ENCODE measurements at regions not wholly inside any gene's neighbourhood (a gene's known extent, or its start where the extent isn't known, plus 50 kb on each side); places are given as distances from the start of the nearest gene placed in this dataset.

DNA sequence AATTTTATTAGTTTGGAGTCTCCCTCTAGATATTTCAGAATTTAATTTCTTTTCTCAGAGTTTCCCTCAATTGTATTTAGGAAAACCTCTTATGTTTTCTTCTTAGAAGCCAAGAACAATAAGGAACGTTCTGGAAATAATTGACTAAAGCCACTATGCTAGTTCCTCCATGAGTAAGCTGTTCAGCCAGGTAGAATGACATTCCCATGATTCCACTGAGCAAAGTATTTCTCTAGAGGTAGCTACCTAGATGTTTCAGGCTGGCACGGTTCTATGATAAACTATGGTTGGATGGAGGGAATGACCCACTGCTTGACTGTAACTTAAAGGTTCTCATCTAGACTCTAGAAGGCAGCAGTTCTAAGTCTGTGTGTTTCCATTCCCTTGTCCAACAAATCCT, 62.4 kb downstream of the CLDN17 start:
- H3K27ac ChIP-seq: no peak overlapping the region
- intact Hi-C loops (cut with DNase I): loop anchor here (10.0 kb wide), 1 partner anchor 879 kb away; no protein-coding TSS in a partner anchor

GRCh38 chr21:30102871-30103270, 63.7 kb downstream of the CLDN17 start:
- no peak for DNase-seq (ENCODE audit: extremely low spot score in 2 of 2)
- Histone ChIP-seq H3K4me1 (no peaks in the 10 kb centered on the region), H3K27ac (no peak overlapping the region), H3K27me3 (no peaks in the 10 kb centered on the region), H3K36me3 (no peaks in the 10 kb centered on the region), H3K9me3 (no peaks in the 10 kb centered on the region), H3K4me3 (no peak overlapping the region)
- TF ChIP-seq POLR2A (IDR thresholded peaks at IDR 0.05) (no peak), CTCF (IDR thresholded peaks at IDR 0.05) (no peak), POLR2AphosphoS5 (IDR thresholded peaks at IDR 0.05; ENCODE audit: insufficient read depth in 1 of 2, low read depth in 1 of 2) (no peak)
- intact Hi-C loops (cut with DNase I): loop anchor here (10.0 kb wide), 1 partner anchor 878 kb away; no protein-coding TSS in a partner anchor

More for the DNA sequence above, 62.4 kb downstream of the CLDN17 start:
- TF ChIP-seq POLR2AphosphoS5 (IDR thresholded peaks at IDR 0.05; ENCODE audit: insufficient read depth in 1 of 2, low read depth in 1 of 2): no peak
- no peak for TF ChIP-seq POLR2A (IDR thresholded peaks at IDR 0.05)
- no peak for TF ChIP-seq CTCF (IDR thresholded peaks at IDR 0.05)
- Histone ChIP-seq H3K9me3 (no peaks in the 10 kb centered on the region), H3K4me1 (no peaks in the 10 kb centered on the region), H3K36me3 (no peaks in the 10 kb centered on the region), H3K4me3 (no peak overlapping the region), H3K27me3 (no peaks in the 10 kb centered on the region)
- no peak for DNase-seq (ENCODE audit: extremely low spot score in 2 of 2)

DNA sequence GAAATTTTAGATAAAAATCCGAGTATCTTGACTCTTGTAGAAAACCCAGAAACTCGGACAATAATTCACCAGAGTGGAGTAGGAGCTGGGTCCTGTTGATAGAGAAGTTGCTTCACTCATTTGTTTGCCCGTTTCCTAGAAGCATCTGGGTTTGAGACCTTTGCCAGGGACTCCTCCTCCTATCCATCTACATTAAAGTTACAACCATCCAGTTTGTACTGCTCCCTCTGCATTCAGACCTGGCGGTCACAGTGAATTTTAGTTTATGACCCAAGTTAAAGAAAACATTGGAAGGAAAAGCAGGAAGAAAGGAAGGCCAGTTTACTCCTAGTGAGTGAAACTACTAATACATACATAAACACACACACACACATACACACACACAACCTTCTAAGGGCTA, 64.6 kb downstream of the CLDN17 start:
- intact Hi-C loops (cut with DNase I): loop anchor here (10.0 kb wide), 1 partner anchor 877 kb away; no protein-coding TSS in a partner anchor
- Histone ChIP-seq H3K27me3 (no peaks in the 10 kb centered on the region), H3K9me3 (no peaks in the 10 kb centered on the region), H3K4me1 (no peaks in the 10 kb centered on the region), H3K27ac (no peak overlapping the region), H3K4me3 (no peak overlapping the region), H3K36me3 (no peaks in the 10 kb centered on the region)
- DNase-seq (ENCODE audit: extremely low spot score in 2 of 2): no peak
- TF ChIP-seq POLR2AphosphoS5 (IDR thresholded peaks at IDR 0.05; ENCODE audit: insufficient read depth in 1 of 2, low read depth in 1 of 2) (no peak), POLR2A (IDR thresholded peaks at IDR 0.05) (no peak), CTCF (IDR thresholded peaks at IDR 0.05) (no peak)

DNA sequence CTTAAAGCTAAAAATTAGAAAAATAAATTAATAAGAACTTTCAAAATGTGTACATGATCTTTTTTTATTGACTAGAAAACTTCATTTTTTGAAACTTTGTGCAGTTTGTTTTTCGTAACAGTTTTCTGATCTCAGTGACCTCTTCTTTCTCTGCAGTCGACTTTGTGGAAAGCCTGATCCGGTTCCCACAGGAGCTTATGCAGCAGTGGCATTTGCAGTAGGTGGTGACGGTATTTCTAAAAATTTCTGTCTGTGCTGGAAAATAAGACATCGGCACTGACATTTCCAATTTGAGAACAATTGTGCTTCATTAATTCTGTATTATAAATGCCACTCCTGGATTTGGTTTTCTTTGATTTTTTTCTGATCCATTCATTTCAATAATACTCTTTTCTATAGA, 68.8 kb downstream of the CLDN17 start:
- Histone ChIP-seq H3K27ac (no peak overlapping the region), H3K9me3 (no peaks in the 10 kb centered on the region), H3K27me3 (no peaks in the 10 kb centered on the region), H3K36me3 (no peaks in the 10 kb centered on the region), H3K4me1 (no peaks in the 10 kb centered on the region), H3K4me3 (no peak overlapping the region)
- no peak for DNase-seq (ENCODE audit: extremely low spot score in 2 of 2)
- intact Hi-C loops (cut with DNase I): no loop called here
- TF ChIP-seq POLR2A (IDR thresholded peaks at IDR 0.05): no peak
- TF ChIP-seq CTCF (IDR thresholded peaks at IDR 0.05): no peak
- TF ChIP-seq POLR2AphosphoS5 (IDR thresholded peaks at IDR 0.05; ENCODE audit: insufficient read depth in 1 of 2, low read depth in 1 of 2): no peak

DNA sequence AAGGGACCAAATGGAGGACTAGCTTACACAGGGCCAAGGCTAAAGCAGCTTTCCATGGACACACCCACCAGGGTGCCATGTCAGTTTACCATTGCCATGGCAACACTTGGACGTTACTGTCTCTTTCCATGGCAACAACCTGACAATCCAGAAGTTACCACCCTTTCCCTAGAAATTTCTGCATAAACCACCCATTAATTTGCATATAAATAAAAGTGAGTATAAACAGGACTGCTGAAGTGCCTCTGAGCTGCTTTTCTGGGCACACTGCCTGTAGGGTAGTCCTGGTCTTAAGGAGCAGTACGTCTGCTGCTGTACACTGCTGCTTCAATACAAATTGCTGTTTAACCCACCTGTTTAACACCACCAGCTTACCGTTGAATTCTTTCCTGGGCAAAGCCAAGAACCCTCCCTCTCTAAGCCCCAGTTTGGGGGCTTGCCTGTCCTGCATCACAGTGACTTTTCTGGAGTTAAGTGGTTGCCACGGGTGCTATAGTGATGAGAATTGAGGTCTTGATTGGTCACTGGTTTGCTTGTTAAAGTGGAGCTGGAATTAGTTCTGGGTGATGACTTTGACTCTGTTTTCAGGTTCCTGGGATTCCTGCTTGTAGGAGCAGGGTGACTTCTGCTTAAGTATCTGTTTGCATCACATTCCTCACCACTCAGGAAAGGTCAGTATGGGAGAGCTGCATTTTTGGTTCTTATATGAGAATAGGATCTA, 83.2 kb downstream of the CLDN17 start:
- no peak for DNase-seq (ENCODE audit: extremely low spot score in 2 of 2)
- no peaks in the 10 kb centered on the region for H3K27me3 ChIP-seq
- no peaks in the 10 kb centered on the region for H3K9me3 ChIP-seq
- TF ChIP-seq POLR2A (IDR thresholded peaks at IDR 0.05) (no peak), CTCF (IDR thresholded peaks at IDR 0.05) (no peak)
- H3K27ac ChIP-seq: no peak overlapping the region
- no peak overlapping the region for H3K4me3 ChIP-seq
- H3K4me1 ChIP-seq: no peaks in the 10 kb centered on the region
- no peaks in the 10 kb centered on the region for H3K36me3 ChIP-seq
- intact Hi-C loops (cut with DNase I): no loop called here

Data from vagina (tissue), 2 donors.